Activated T-helper 2 cell treated with anti-CD3 and anti-CD28 coated beads, Interferon-gamma antibody, Interleukin-2, Interleukin-4, amounts not matched to agents 10 μg/mL and 5 μg/mL and 100 μg/mL, durations not matched to agents 14 hours and 24 hours and 36 hours (primary cell): ENCODE measurements at regions not wholly inside any gene's neighbourhood (a gene's known extent, or its start where the extent isn't known, plus 50 kb on each side); places are given as distances from the start of the nearest gene placed in this dataset.

Source experiments
- DNase-seq: peaks from one replicate; pipeline ENCODE4 v3.0.0; 2021; ENCODE audit warnings: low spot score
- H3K27ac Mint-ChIP-seq: one replicate; pipeline ENCODE4 v1.8.0; 2021; ENCODE audit warnings: mixed read lengths
- H3K27me3 Mint-ChIP-seq: one replicate; pipeline ENCODE4 v1.8.0; 2021; ENCODE audit warnings: low read depth, mixed read lengths
- H3K36me3 Mint-ChIP-seq: one replicate; pipeline ENCODE4 v1.8.0; 2021; ENCODE audit warnings: low read depth, mixed read lengths
- H3K4me1 Mint-ChIP-seq: one replicate; pipeline ENCODE4 v1.8.0; 2021; ENCODE audit warnings: low read depth, mixed read lengths
- H3K4me3 Mint-ChIP-seq: one replicate; pipeline ENCODE4 v1.8.0; 2021; ENCODE audit warnings: low read depth, mild to moderate bottlenecking, moderate library complexity, mixed read lengths
- H3K9me3 Mint-ChIP-seq: one replicate; pipeline ENCODE4 v1.8.0; 2021; ENCODE audit warnings: mixed read lengths
- intact Hi-C: fragments of 100-400 bp; cut with micrococcal nuclease; formaldehyde crosslinking; loops from one replicate; pipeline ENCODE4 v1.15.1; 2023

DNA sequence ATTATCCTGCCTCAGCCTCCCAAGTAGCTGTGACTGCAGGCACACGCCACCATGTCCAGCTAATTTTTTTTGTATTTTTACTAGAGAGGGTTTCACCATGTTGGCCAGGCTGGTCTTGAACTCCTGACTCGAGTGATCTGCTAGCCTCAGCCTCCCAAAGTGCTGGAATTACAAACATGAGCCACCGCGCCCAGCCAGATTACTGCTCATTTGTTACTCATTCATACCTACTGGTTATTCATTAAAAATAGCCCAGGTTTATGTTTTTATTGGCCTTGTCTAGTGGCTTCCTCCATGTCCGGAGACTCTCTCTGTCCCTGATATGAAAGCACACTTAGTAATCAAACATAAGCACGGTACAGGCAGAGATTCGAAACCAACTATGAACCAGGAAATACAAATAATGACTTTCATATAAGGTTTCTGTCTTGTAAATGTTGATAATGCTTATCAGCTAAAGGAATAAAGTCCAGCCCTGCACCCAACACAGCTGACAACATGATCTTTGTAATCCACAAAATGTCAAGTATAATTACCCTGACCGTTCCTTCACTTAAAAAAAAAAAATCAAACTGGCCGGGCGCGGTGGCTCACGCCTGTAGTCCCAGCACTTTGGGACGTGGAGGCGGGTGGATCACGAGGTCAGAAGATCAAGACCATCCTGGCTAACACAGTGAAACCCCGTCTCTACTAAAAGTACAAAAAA lies 50.4 kb upstream of the CXADR start:
- no peak for DNase-seq
- H3K4me3 Mint-ChIP-seq: no peak overlapping the region
- H3K9me3 Mint-ChIP-seq: no peaks in the 10 kb centered on the region
- intact Hi-C loops: no loop called here
- no peaks in the 10 kb centered on the region for H3K36me3 Mint-ChIP-seq
- H3K27me3 Mint-ChIP-seq: no peaks in the 10 kb centered on the region
- H3K4me1 Mint-ChIP-seq: no peaks in the 10 kb centered on the region
- H3K27ac Mint-ChIP-seq: no peak overlapping the region
